Thyroid gland (tissue), 4 donors: ENCODE measurements at regions not wholly inside any gene's neighbourhood (a gene's known extent, or its start where the extent isn't known, plus 50 kb on each side); places are given as distances from the start of the nearest gene placed in this dataset.

Source experiments
- DNase-seq, 2 donors: peaks; one replicate each; pipeline ENCODE4 v3.0.0-alpha.2; 2019
- H3K27ac ChIP-seq, 3 donors: fragments of 200-600 bp; sonication (generic); 1 replicate in 2 of 3; 2 replicates in 1 of 3; pipeline ENCODE4 v1.5.1; 2016 to 2019; ENCODE audit warnings: mild to moderate bottlenecking in 1 of 3, moderate library complexity in 1 of 3
- H3K27me3 ChIP-seq: fragments of 200-600 bp; sonication (generic); one replicate; pipeline ENCODE4 v1.5.1; 2019
- H3K36me3 ChIP-seq, 2 donors: fragments of 200-600 bp; sonication (generic); one replicate each; pipeline ENCODE4 v1.5.1; 2016 to 2019
- H3K4me1 ChIP-seq, 2 donors: fragments of 200-600 bp; sonication (generic); one replicate each; pipeline ENCODE4 v1.5.1; 2017 to 2019
- H3K4me3 ChIP-seq, 3 donors: fragments of 200-600 bp; sonication (generic); replicated peaks in 1 of 3; 1 replicate in 2 of 3; 2 replicates in 1 of 3; pipeline ENCODE4 v1.5.1; 2016; ENCODE audit warnings: mild to moderate bottlenecking in 1 of 3
- H3K9me3 ChIP-seq: fragments of 200-600 bp; sonication (generic); one replicate; pipeline ENCODE4 v1.5.1; 2017
- POLR2A ChIP-seq, 2 donors: fragments of 450-650 bp; IDR thresholded peaks; one replicate each; pipeline ENCODE4 v1.6.1; 2017; ENCODE audit warnings: antibody characterized with exemption in 2 of 2, mild to moderate bottlenecking in 2 of 2, moderate library complexity in 1 of 2
- WGBS, 2 donors: methylation state at CpG; one replicate each; pipeline ENCODE4 v1.1.5; 2017; 5-methylcytosine and 5-hydroxymethylcytosine counted together
- intact Hi-C: fragments of 100-400 bp; cut with DNase I; formaldehyde crosslinking; loops from one replicate; pipeline ENCODE4 v1.15.1; 2023
- TF ChIP-seq, protein P1 (sequence below), 6 experiments: fragments of 200-600 bp in 3 of 6; fragments of 450-650 bp in 3 of 6; sonication (generic) in 3 of 6; IDR thresholded peaks; one replicate each; pipeline ENCODE4 v1.5.1; 2016 to 2019; ENCODE audit warnings: antibody characterized with exemption in 6 of 6, mild to moderate bottlenecking in 2 of 6, inconsistent platforms in 1 of 6, moderate library complexity in 1 of 6

DNA sequence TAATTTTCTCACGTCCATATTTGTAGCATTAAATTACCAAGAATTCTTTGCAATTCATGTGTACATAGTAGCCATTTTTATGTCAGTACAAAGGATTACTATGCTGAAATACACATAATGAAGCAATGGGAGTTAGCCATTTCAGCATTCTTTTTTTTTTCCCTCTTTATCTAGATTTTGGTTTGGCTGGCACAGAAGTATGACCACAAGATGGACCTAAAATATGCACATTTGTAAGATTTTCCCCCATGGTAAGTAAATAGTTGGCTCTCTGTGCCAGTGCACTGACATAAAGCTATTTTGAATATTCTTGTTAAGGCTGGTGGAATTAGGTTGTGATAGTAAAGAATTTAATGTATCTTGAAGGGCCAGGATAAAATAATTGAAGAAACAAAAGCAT lies 486.1 kb upstream of the BTBD3 start:
- Histone ChIP-seq H3K4me3 (no peak overlapping the region), H3K4me1 (no peaks in the 10 kb centered on the region), H3K9me3 (no peaks in the 10 kb centered on the region), H3K36me3 (no peaks in the 10 kb centered on the region), H3K27me3 (no peaks in the 10 kb centered on the region), H3K27ac (no peak overlapping the region)
- WGBS, 2 donors = 91 to 92% methylated on average over 1 of the region's 1 CpG
- no peak for DNase-seq
- no peak for TF ChIP-seq POLR2A (IDR thresholded peaks at IDR 0.05)
- TF ChIP-seq, protein P1, sequence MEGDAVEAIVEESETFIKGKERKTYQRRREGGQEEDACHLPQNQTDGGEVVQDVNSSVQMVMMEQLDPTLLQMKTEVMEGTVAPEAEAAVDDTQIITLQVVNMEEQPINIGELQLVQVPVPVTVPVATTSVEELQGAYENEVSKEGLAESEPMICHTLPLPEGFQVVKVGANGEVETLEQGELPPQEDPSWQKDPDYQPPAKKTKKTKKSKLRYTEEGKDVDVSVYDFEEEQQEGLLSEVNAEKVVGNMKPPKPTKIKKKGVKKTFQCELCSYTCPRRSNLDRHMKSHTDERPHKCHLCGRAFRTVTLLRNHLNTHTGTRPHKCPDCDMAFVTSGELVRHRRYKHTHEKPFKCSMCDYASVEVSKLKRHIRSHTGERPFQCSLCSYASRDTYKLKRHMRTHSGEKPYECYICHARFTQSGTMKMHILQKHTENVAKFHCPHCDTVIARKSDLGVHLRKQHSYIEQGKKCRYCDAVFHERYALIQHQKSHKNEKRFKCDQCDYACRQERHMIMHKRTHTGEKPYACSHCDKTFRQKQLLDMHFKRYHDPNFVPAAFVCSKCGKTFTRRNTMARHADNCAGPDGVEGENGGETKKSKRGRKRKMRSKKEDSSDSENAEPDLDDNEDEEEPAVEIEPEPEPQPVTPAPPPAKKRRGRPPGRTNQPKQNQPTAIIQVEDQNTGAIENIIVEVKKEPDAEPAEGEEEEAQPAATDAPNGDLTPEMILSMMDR (IDR thresholded peaks at IDR 0.05) = no peak
- intact Hi-C loops = no loop called here

DNA sequence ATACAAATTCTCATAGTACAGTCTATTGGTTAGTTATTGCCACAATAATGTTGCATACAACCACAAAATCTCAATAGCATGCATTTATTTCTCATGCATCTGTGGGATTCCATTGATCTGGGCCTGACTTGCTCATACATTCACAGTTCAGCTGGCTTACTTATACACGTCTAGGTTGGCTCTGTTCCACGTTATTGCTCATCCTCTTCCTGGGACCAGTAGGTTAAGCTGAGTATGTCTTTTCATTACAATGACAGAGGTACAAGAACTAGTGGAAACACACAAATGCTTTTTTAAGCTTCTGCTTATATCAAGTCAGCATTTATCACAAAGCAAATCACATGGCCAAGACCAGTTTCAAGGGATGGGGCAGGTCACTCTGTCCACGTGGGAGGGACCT lies 485.3 kb upstream of the BTBD3 start:
- Histone ChIP-seq H3K27me3 (no peaks in the 10 kb centered on the region), H3K4me3 (no peak overlapping the region), H3K4me1 (no peaks in the 10 kb centered on the region), H3K36me3 (no peaks in the 10 kb centered on the region), H3K9me3 (no peaks in the 10 kb centered on the region), H3K27ac (no peak overlapping the region)
- TF ChIP-seq, protein P1 (IDR thresholded peaks at IDR 0.05) = no peak
- no peak for TF ChIP-seq POLR2A (IDR thresholded peaks at IDR 0.05)
- no peak for DNase-seq
- WGBS, 2 donors = 68 to 76% methylated on average over 3 of the region's 3 CpGs
- intact Hi-C loops = no loop called here

DNA sequence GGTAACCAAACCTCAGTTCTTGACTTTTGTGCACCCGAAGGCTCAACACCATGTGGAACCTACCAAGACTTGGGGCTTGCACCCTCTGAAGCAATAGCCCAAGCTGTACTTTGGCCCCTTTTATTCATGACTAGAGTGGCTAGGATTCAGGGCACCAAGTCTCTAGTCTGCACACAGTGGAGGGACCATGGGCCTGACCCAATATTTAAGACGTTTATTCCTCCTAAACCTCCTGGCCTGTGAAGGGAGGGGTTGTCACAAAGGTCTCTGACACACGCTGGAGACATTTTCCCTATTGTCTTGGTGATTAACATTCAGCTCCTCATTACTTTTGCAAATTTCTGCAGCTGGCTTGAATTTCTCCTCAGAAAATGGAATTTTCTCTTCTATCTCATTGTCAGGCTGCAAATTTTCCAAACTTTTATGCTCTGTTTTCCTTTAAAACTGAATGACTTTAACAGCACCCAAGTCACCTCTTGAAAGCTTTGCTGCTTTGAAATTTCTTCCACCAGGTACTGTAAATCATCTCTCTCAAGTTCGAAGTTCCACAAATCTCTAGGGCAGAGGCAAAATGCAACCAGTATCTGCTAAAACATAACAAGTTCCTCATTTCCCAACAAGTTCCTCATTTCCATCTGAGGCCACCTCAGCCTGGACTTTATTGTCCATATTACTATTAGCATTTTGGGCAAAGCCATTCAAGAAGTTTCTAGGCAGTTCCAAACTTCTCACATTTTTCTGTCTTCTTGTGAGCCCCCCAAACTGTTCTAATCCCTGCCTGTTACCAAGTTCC lies 481.4 kb upstream of the BTBD3 start:
- no peak for TF ChIP-seq POLR2A (IDR thresholded peaks at IDR 0.05)
- TF ChIP-seq, protein P1 (IDR thresholded peaks at IDR 0.05) = no peak
- 78 to 92% methylated on average over 4 of the region's 4 CpGs for WGBS, 2 donors
- DNase-seq = no peak
- no peak overlapping the region for H3K4me3 ChIP-seq
- intact Hi-C loops = no loop called here
- H3K36me3 ChIP-seq = no peaks in the 10 kb centered on the region
- no peaks in the 10 kb centered on the region for H3K9me3 ChIP-seq
- H3K27me3 ChIP-seq = no peaks in the 10 kb centered on the region
- no peaks in the 10 kb centered on the region for H3K4me1 ChIP-seq
- H3K27ac ChIP-seq = no peak overlapping the region

DNA sequence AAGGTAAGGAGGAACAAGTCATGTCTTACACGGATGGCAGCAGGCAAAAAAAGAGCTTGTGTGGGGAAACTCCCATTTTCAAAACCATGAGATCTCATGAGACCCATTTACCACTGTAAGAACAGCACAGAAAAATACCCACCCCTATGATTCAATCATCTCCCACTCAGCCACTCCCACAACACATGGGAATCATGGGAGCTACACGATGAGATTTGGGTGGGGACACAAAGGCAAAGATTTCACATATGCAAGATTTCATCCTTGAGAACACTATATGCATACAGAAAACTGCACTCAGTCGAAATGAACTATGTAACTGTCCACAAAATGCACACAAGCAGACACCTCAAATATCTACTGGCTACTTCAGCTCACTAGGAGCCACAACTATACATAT lies 480.6 kb upstream of the BTBD3 start:
- WGBS, 2 donors = 82 to 83% methylated on average over 3 of the region's 3 CpGs
- H3K4me3 ChIP-seq = no peak overlapping the region

More for the DNA sequence above, 480.6 kb upstream of the BTBD3 start:
- intact Hi-C loops = no loop called here
- Histone ChIP-seq H3K4me1 (no peaks in the 10 kb centered on the region), H3K27me3 (no peaks in the 10 kb centered on the region), H3K27ac (no peak overlapping the region), H3K9me3 (no peaks in the 10 kb centered on the region), H3K36me3 (no peaks in the 10 kb centered on the region)
- TF ChIP-seq POLR2A (IDR thresholded peaks at IDR 0.05) = no peak
- TF ChIP-seq, protein P1 (IDR thresholded peaks at IDR 0.05) = no peak
- no peak for DNase-seq
